ENCODE measurements at regions not wholly inside any gene's neighbourhood (a gene's known extent, or its start where the extent isn't known, plus 50 kb on each side); places are given as distances from the start of the nearest gene placed in this dataset.
A peak's percentile ranks its signal among the peaks of the same experiment; 100 is the strongest.
"Not testable (repeated sequence)": the region's sequence is repeated elsewhere in the genome, so short reads cannot be mapped to it uniquely, and the experiment has no call there.

DNA sequence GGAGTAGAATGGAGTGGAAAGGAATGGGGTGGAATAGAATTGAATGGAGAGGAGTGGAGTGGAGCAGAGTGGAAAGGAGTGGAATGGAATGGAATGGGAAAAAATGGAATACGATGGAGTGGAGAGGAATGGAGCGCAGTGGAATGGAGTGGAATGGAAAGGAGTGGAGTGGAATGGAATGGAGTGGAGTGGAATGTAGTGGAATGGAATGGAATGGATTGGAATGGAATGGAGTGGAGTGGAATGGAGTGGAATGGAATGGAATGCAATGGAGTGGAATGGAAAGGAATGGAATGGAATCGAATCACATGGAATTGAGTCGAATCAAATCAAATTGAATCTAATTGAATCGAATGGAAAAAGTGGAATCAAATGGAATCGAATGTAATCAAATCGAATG lies 1016.1 kb downstream of the CDY1 start:
- peaks cover 0 to 6% (median 3%) of the 10 kb centered on the region in 3 donors for H3K36me3 Mint-ChIP-seq

DNA sequence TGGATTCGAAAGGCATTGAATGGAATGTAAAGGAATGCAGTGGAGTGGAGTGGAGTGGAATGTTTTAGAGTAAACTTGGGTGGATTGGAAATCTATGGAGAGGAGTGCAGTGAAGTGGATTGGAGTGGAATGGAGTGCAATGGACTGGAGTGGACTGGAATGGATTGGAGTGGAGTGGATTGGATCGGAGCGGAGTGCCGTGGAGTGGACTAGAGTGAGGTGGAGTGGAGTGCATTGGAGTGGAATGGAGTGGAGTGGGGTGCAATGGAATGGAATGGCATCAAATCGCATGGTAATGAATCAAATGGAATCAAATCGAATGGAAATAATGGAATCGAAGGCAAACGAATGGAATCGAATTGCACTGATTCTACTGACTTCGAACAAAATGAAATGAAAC lies 1023.9 kb downstream of the CDY1 start:
- CTCF ChIA-PET; H3K36me3 ChIP-seq (ENCODE audit: insufficient read depth, low read length); H3K27me3 ChIP-seq (ENCODE audit: insufficient read depth, low read length, poor library complexity, severe bottlenecking); H3K27ac ChIP-seq (ENCODE audit: low read depth, low read length); H3K4me3 Mint-ChIP-seq; DNase-seq; H3K27me3 Mint-ChIP-seq; H3K27ac Mint-ChIP-seq; H3K4me3 ChIP-seq (ENCODE audit: low read length); H3K9me3 ChIP-seq (ENCODE audit: low read length); POLR2A ChIA-PET; H3K4me1 ChIP-seq (ENCODE audit: insufficient read depth, low read length); H3K4me1 Mint-ChIP-seq; H3K36me3 Mint-ChIP-seq: not testable (repeated sequence)
- H3K9me3 Mint-ChIP-seq: peaks cover 0 to 16% (median 13%) of the 10 kb centered on the region in 5 donors

More for the DNA sequence above, 1016.1 kb downstream of the CDY1 start:
- Histone ChIP-seq H3K27me3 (ENCODE audit: insufficient read depth, low read length, poor library complexity, severe bottlenecking) (no peaks in the 10 kb centered on the region), H3K36me3 (ENCODE audit: insufficient read depth, low read length) (no peaks in the 10 kb centered on the region), H3K4me1 (ENCODE audit: insufficient read depth, low read length) (no peaks in the 10 kb centered on the region), H3K4me3 (ENCODE audit: low read length) (no peak overlapping the region), H3K27ac (ENCODE audit: low read depth, low read length) (no peak overlapping the region), H3K9me3 (ENCODE audit: low read length) (peaks cover 8% of the 10 kb centered on the region)
- peaks cover 0 to 41% (median 37%) of the 10 kb centered on the region in 5 donors for H3K9me3 Mint-ChIP-seq
- no peak overlapping the region for H3K4me3 Mint-ChIP-seq
- H3K27ac Mint-ChIP-seq: no peak overlapping the region
- H3K27me3 Mint-ChIP-seq: no peaks in the 10 kb centered on the region
- H3K4me1 Mint-ChIP-seq: no peaks in the 10 kb centered on the region
- DNase-seq: no peak
- ChIA-PET POLR2A (no interaction called here), CTCF (no interaction called here)

DNA sequence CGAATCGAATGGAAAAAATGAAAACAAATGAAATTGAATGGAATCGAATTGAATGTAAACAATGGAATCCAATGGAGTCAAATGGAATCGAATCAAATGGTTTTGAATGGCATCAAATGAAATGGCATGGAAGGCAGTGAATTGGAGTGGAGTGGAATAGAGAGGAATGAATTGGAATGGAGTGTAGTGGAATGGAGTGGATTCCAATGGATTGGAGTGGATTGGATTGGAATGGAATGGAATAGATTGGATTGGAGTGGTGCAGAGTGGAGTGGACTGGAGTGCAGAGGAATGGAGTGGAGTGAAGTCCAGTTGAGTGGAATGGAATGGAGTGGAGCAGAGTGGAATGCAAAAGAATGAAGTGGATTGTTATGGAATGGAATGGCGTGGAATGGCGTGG lies 1026.3 kb downstream of the CDY1 start:
- H3K27ac Mint-ChIP-seq; H3K36me3 ChIP-seq (ENCODE audit: insufficient read depth, low read length); CTCF ChIA-PET; H3K9me3 ChIP-seq (ENCODE audit: low read length); H3K4me1 Mint-ChIP-seq; DNase-seq; H3K27me3 ChIP-seq (ENCODE audit: insufficient read depth, low read length, poor library complexity, severe bottlenecking); H3K36me3 Mint-ChIP-seq; POLR2A ChIA-PET; H3K4me1 ChIP-seq (ENCODE audit: insufficient read depth, low read length); H3K27me3 Mint-ChIP-seq; H3K27ac ChIP-seq (ENCODE audit: low read depth, low read length); H3K4me3 Mint-ChIP-seq; H3K4me3 ChIP-seq (ENCODE audit: low read length): not testable (repeated sequence)
- peaks cover 0 to 13% (median 7%) of the 10 kb centered on the region in 5 donors for H3K9me3 Mint-ChIP-seq

DNA sequence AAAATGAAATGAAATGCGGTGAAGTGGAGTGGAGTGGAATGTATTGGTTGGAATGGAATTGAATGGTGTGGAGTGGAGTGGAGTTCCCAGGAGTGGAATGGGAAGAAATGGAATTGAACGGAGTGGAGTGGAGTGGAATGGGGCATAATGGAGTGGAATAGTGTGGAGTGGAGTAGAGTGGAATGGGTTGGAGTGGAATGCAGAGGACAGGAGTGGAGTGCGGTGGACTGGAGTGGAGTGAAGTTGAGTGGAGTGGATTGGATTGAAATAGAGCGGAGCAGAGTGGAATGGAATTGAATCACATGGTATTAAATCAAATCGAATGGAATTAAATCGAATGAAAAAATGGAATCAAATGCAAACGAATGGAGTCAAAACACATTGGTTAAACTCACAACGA lies 1042.3 kb downstream of the CDY1 start:
- H3K27me3 Mint-ChIP-seq; H3K4me3 Mint-ChIP-seq; CTCF ChIA-PET; POLR2A ChIA-PET; H3K4me3 ChIP-seq (ENCODE audit: low read length); H3K36me3 ChIP-seq (ENCODE audit: insufficient read depth, low read length); H3K4me1 Mint-ChIP-seq; H3K27me3 ChIP-seq (ENCODE audit: insufficient read depth, low read length, poor library complexity, severe bottlenecking); DNase-seq; H3K36me3 Mint-ChIP-seq; H3K4me1 ChIP-seq (ENCODE audit: insufficient read depth, low read length); H3K9me3 Mint-ChIP-seq; H3K27ac Mint-ChIP-seq; H3K9me3 ChIP-seq (ENCODE audit: low read length); H3K27ac ChIP-seq (ENCODE audit: low read depth, low read length): not testable (repeated sequence)

DNA sequence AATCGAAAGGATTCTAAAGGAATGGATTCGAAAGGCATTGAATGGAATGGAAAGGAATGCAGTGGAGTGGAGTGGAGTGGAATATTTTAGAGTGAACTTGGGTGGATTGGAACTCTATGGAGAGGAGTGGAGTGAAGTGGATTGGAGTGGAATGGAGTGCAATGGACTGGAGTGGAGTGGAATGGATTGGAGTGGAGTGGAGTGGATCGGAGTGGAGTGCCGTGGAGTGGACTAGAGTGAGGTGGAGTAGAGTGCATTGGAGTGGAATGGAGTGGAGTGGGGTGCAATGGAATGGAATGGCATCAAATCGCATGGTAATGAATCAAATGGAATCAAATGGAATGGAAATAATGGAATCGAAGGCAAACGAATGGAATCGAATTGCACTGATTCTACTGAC lies 1044.8 kb downstream of the CDY1 start:
- H3K27me3 ChIP-seq (ENCODE audit: insufficient read depth, low read length, poor library complexity, severe bottlenecking); POLR2A ChIA-PET: not testable (repeated sequence)
- peaks cover 30% of the 10 kb centered on the region for H3K9me3 ChIP-seq (ENCODE audit: low read length)

DNA sequence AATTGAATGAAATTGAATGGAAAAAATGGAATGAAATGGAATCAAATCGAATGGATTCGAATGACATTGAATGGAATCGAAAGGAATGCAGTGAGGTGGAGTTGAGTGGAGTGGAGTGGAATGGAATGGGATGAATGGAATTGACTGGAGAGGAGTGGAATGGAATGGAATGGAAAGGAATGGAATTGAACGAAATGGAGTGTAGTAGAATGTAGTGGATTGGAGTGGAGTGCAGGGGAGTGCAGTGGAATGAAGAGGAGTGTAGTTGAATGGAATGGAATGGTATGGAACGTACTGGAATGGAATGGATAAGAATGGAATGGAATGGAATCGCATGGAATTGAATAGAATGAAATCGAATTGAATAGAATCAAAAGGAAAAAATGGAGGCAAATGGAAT lies 1047.3 kb downstream of the CDY1 start:
- H3K27me3 Mint-ChIP-seq; POLR2A ChIA-PET; H3K4me3 Mint-ChIP-seq; DNase-seq; H3K27ac ChIP-seq (ENCODE audit: low read depth, low read length); CTCF ChIA-PET; H3K27ac Mint-ChIP-seq; H3K36me3 ChIP-seq (ENCODE audit: insufficient read depth, low read length); H3K36me3 Mint-ChIP-seq; H3K4me1 ChIP-seq (ENCODE audit: insufficient read depth, low read length); H3K4me3 ChIP-seq (ENCODE audit: low read length); H3K27me3 ChIP-seq (ENCODE audit: insufficient read depth, low read length, poor library complexity, severe bottlenecking); H3K4me1 Mint-ChIP-seq: not testable (repeated sequence)
- H3K9me3 Mint-ChIP-seq: peaks cover 0 to 16% (median 3%) of the 10 kb centered on the region in 5 donors
- peaks cover 23% of the 10 kb centered on the region for H3K9me3 ChIP-seq (ENCODE audit: low read length)

More for the DNA sequence above, 1044.8 kb downstream of the CDY1 start:
- H3K27ac Mint-ChIP-seq; H3K27me3 Mint-ChIP-seq; H3K4me3 Mint-ChIP-seq; DNase-seq; CTCF ChIA-PET; H3K4me1 Mint-ChIP-seq; H3K4me1 ChIP-seq (ENCODE audit: insufficient read depth, low read length); H3K36me3 Mint-ChIP-seq; H3K27ac ChIP-seq (ENCODE audit: low read depth, low read length); H3K36me3 ChIP-seq (ENCODE audit: insufficient read depth, low read length); H3K4me3 ChIP-seq (ENCODE audit: low read length): not testable (repeated sequence)
- peaks cover 0 to 18% (median 3%) of the 10 kb centered on the region in 5 donors for H3K9me3 Mint-ChIP-seq

DNA sequence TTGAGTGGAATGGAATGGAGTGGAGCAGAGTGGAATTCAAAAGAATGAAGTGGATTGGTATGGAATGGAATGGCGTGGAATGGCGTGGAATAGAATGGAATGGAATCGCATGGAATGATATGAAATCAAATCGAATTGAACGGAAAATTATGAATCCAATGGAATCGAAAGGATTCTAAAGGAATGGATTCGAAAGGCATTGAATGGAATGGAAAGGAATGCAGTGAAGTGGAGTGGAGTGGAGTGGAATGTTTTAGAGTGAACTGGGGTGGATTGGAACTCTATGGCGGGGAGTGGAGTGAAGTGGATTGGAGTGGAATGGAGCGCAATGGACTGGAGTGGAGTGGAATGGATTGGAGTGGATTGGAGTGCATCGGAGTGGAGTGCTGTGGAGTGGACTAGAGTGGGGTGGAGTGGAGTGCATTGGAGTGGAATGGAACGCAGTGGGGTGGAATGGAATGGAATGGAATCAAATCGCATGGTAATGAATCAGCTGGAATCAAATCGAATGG lies 1048.5 kb downstream of the CDY1 start:
- H3K36me3 Mint-ChIP-seq; H3K4me1 Mint-ChIP-seq; H3K36me3 ChIP-seq (ENCODE audit: insufficient read depth, low read length); H3K4me1 ChIP-seq (ENCODE audit: insufficient read depth, low read length); POLR2A ChIA-PET; H3K27ac ChIP-seq (ENCODE audit: low read depth, low read length); H3K27me3 Mint-ChIP-seq; H3K27me3 ChIP-seq (ENCODE audit: insufficient read depth, low read length, poor library complexity, severe bottlenecking); H3K4me3 Mint-ChIP-seq; H3K27ac Mint-ChIP-seq; CTCF ChIA-PET; H3K4me3 ChIP-seq (ENCODE audit: low read length): not testable (repeated sequence)
- H3K9me3 Mint-ChIP-seq: peaks cover 0 to 16% (median 0%) of the 10 kb centered on the region in 5 donors
- peak in 2 of 5 donors; percentile 5 to 49 for DNase-seq
- peaks cover 20% of the 10 kb centered on the region for H3K9me3 ChIP-seq (ENCODE audit: low read length)

DNA sequence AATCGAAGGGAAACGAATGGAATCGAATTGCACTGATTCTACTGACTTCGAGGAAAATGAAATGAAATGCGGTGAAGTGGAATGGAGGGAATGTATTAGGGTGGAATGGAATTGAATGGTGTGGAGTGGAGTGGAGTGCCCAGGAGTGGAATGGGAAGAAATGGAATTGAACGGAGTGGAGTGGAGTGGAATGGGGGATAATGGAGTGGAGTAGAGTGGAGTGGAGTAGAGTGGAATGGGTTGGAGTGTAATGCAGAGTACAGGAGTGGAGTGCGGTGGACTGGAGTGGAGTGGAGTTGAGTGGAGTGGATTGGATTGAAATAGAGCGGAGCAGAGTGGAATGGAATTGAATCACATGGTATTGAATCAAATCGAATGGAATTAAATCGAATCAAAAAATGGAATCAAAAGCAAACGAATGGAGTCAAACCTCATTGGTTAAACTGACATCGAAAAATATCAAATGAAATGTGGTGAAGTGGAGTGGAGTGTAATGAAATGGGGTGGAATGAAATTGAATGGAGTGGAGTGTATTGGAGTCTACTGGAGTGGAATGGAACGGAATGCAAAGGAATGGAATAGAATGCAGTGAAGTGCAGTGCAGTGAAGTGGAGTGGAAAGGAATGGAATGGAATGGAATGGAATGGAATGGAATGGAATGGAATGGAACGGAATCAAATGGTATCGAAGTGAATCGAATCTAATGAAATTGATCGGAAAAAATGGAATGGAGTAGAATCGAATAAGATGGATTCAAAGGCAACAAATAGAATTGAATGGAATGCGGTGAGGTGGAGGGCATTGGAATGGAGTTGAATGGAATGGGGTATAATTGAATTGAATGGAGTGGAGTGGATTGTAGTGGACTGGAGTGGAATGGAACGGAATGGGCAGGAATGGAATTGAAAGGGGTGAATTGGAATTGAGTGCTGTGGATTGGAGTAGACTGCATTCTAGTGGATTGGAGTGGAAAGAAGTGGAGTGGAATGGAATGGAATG lies 1049.3 kb downstream of the CDY1 start:
- peak in 3 of 5 donors; percentile 14 to 49 (median 23) for DNase-seq
- H3K4me1 Mint-ChIP-seq; POLR2A ChIA-PET; H3K27ac ChIP-seq (ENCODE audit: low read depth, low read length); H3K27me3 ChIP-seq (ENCODE audit: insufficient read depth, low read length, poor library complexity, severe bottlenecking); H3K36me3 ChIP-seq (ENCODE audit: insufficient read depth, low read length); H3K4me3 ChIP-seq (ENCODE audit: low read length); H3K27ac Mint-ChIP-seq; H3K36me3 Mint-ChIP-seq; CTCF ChIA-PET; H3K4me3 Mint-ChIP-seq; H3K27me3 Mint-ChIP-seq; H3K4me1 ChIP-seq (ENCODE audit: insufficient read depth, low read length): not testable (repeated sequence)
- peaks cover 20% of the 10 kb centered on the region for H3K9me3 ChIP-seq (ENCODE audit: low read length)
- peaks cover 0 to 16% (median 0%) of the 10 kb centered on the region in 5 donors for H3K9me3 Mint-ChIP-seq
